OCI-LY3 (cell line): ENCODE measurements at regions not wholly inside any gene's neighbourhood (a gene's known extent, or its start where the extent isn't known, plus 50 kb on each side); places are given as distances from the start of the nearest gene placed in this dataset.

Experiments
- CTCF ChIP-seq: fragments of 200-600, 300-600 bp; sonication (generic); IDR thresholded peaks from 2 replicates; pipeline ENCODE4 v1.5.1; 2014; ENCODE audit warnings: antibody characterized with exemption, low read length, low read depth
- EZH2phosphoT487 ChIP-seq: fragments of 200-600 bp; shearing (Covaris generic); IDR thresholded peaks from 2 replicates; pipeline ENCODE4 v1.6.1; 2018; ENCODE audit warnings: antibody characterized with exemption, mixed run types, low read depth

GRCh38 chr5:103367702-103368101, 109.1 kb downstream of the MACIR start:
- TF ChIP-seq CTCF (no peak), EZH2phosphoT487 (no peak)
